Spinal cord (tissue), 9 donors: ENCODE measurements at regions not wholly inside any gene's neighbourhood (a gene's known extent, or its start where the extent isn't known, plus 50 kb on each side); places are given as distances from the start of the nearest gene placed in this dataset.

Experiments
- DNase-seq, 6 donors: peaks; one replicate each; pipeline versions ENCODE4 v3.0.0 to v3.0.0-alpha.2; 2013 to 2015; ENCODE audit warnings: low spot score in 6 of 6, low read depth in 4 of 6
- H3K27ac ChIP-seq: one replicate; pipeline ENCODE4 v1.5.1; 2013; ENCODE audit warnings: low read depth, low read length, control low read depth
- H3K27me3 ChIP-seq: one replicate; pipeline ENCODE4 v1.6.1; 2013; ENCODE audit warnings: low read length; ENCODE audit not compliant: control insufficient read depth, insufficient read depth
- H3K36me3 ChIP-seq: one replicate; pipeline ENCODE4 v1.6.1; 2013; ENCODE audit warnings: low read length; ENCODE audit not compliant: control insufficient read depth, insufficient read depth
- H3K4me1 ChIP-seq: one replicate; pipeline ENCODE4 v1.6.1; 2013; ENCODE audit warnings: low read length; ENCODE audit not compliant: control insufficient read depth, insufficient read depth
- H3K4me3 ChIP-seq: one replicate; pipeline ENCODE4 v1.5.1; 2013; ENCODE audit warnings: low read depth, low read length, control low read depth
- H3K9me3 ChIP-seq: one replicate; pipeline ENCODE4 v1.6.1; 2013; ENCODE audit warnings: low read length; ENCODE audit not compliant: control insufficient read depth, insufficient read depth
- WGBS: methylation state at CpG from one replicate; pipeline ENCODE4 v1.1.5; 2013; ENCODE audit warnings: missing lambda C conversion rate; ENCODE audit not compliant: insufficient coverage; 5-methylcytosine and 5-hydroxymethylcytosine counted together
- donor health status: healthy.

GRCh38 chr20:7673841-7674240 lies 266.4 kb downstream of the HAO1 start:
- no peak overlapping the region for H3K27ac ChIP-seq
- DNase-seq: peak in 1 of 6 donors; percentile 25
- H3K27me3 ChIP-seq: no peaks in the 10 kb centered on the region
- WGBS: 90% methylated on average over 2 of the region's 2 CpGs
- H3K36me3 ChIP-seq: no peaks in the 10 kb centered on the region
- H3K4me1 ChIP-seq: no peaks in the 10 kb centered on the region
- no peaks in the 10 kb centered on the region for H3K9me3 ChIP-seq
- H3K4me3 ChIP-seq: no peak overlapping the region

GRCh38 chr20:7682916-7683315 lies 257.3 kb downstream of the HAO1 start:
- 95% methylated on average over 3 of the region's 3 CpGs for WGBS
- no peaks in the 10 kb centered on the region for H3K36me3 ChIP-seq
- H3K27ac ChIP-seq: no peak overlapping the region
- no peaks in the 10 kb centered on the region for H3K27me3 ChIP-seq
- H3K4me3 ChIP-seq: no peak overlapping the region
- H3K9me3 ChIP-seq: no peaks in the 10 kb centered on the region
- no peak for DNase-seq
- H3K4me1 ChIP-seq: no peaks in the 10 kb centered on the region

- Histone ChIP-seq H3K36me3 (no peaks in the 10 kb centered on the region), H3K4me1 (no peaks in the 10 kb centered on the region), H3K9me3 (no peaks in the 10 kb centered on the region), H3K4me3 (no peak overlapping the region), H3K27ac (no peak overlapping the region), H3K27me3 (no peaks in the 10 kb centered on the region)
- no peak for DNase-seq
Observed at GRCh38 chr20:7687065-7687464, 253.2 kb downstream of the HAO1 start.

GRCh38 chr20:7689151-7689550 lies 251.1 kb downstream of the HAO1 start:
- no peak overlapping the region for H3K27ac ChIP-seq
- H3K4me1 ChIP-seq: no peaks in the 10 kb centered on the region
- no peak for DNase-seq
- no peak overlapping the region for H3K4me3 ChIP-seq
- WGBS: 96% methylated on average over 3 of the region's 3 CpGs
- no peaks in the 10 kb centered on the region for H3K9me3 ChIP-seq
- no peaks in the 10 kb centered on the region for H3K27me3 ChIP-seq
- H3K36me3 ChIP-seq: no peaks in the 10 kb centered on the region

GRCh38 chr20:7691647-7692269 lies 248.5 kb downstream of the HAO1 start:
- Histone ChIP-seq H3K4me3 (no peak overlapping the region), H3K4me1 (no peaks in the 10 kb centered on the region), H3K27ac (no peak overlapping the region), H3K9me3 (no peaks in the 10 kb centered on the region), H3K27me3 (no peaks in the 10 kb centered on the region), H3K36me3 (no peaks in the 10 kb centered on the region)
- 85% methylated on average over 2 of the region's 4 CpGs for WGBS
- DNase-seq: no peak

- DNase-seq: no peak
- Histone ChIP-seq H3K9me3 (no peaks in the 10 kb centered on the region), H3K27me3 (no peaks in the 10 kb centered on the region), H3K4me3 (no peak overlapping the region), H3K27ac (no peak overlapping the region), H3K4me1 (no peaks in the 10 kb centered on the region), H3K36me3 (no peaks in the 10 kb centered on the region)
- no CpG with 5 or more reads among the region's 1 CpG for WGBS
Observed at GRCh38 chr20:7692478-7692877, 247.8 kb downstream of the HAO1 start.

GRCh38 chr20:7693761-7694160 lies 246.5 kb downstream of the HAO1 start:
- no peaks in the 10 kb centered on the region for H3K27me3 ChIP-seq
- no peaks in the 10 kb centered on the region for H3K9me3 ChIP-seq
- H3K36me3 ChIP-seq: no peaks in the 10 kb centered on the region
- no peak overlapping the region for H3K4me3 ChIP-seq
- no peak overlapping the region for H3K27ac ChIP-seq
- no peak for DNase-seq
- no peaks in the 10 kb centered on the region for H3K4me1 ChIP-seq

- DNase-seq: peak in 1 of 6 donors; percentile 67
- no peaks in the 10 kb centered on the region for H3K4me1 ChIP-seq
- H3K27ac ChIP-seq: no peak overlapping the region
- H3K36me3 ChIP-seq: no peaks in the 10 kb centered on the region
- no peaks in the 10 kb centered on the region for H3K27me3 ChIP-seq
- H3K4me3 ChIP-seq: no peak overlapping the region
- H3K9me3 ChIP-seq: no peaks in the 10 kb centered on the region
- 40% methylated on average over 1 of the region's 5 CpGs for WGBS
Observed at GRCh38 chr20:7695051-7695495, 245.2 kb downstream of the HAO1 start.

GRCh38 chr20:7695635-7696034 lies 244.6 kb downstream of the HAO1 start:
- no peak overlapping the region for H3K27ac ChIP-seq
- H3K36me3 ChIP-seq: no peaks in the 10 kb centered on the region
- no peak for DNase-seq
- no peak overlapping the region for H3K4me3 ChIP-seq
- no peaks in the 10 kb centered on the region for H3K4me1 ChIP-seq
- no peaks in the 10 kb centered on the region for H3K27me3 ChIP-seq
- H3K9me3 ChIP-seq: no peaks in the 10 kb centered on the region

GRCh38 chr20:7696311-7696710 lies 243.9 kb downstream of the HAO1 start:
- no peaks in the 10 kb centered on the region for H3K36me3 ChIP-seq
- H3K4me1 ChIP-seq: no peaks in the 10 kb centered on the region
- DNase-seq: no peak
- 82% methylated on average over 1 of the region's 1 CpG for WGBS
- no peaks in the 10 kb centered on the region for H3K27me3 ChIP-seq
- no peak overlapping the region for H3K27ac ChIP-seq
- H3K9me3 ChIP-seq: no peaks in the 10 kb centered on the region
- H3K4me3 ChIP-seq: no peak overlapping the region
